Pancreas (tissue), 10 donors: ENCODE measurements at regions not wholly inside any gene's neighbourhood (a gene's known extent, or its start where the extent isn't known, plus 50 kb on each side); places are given as distances from the start of the nearest gene placed in this dataset.
"Not testable (repeated sequence)": the region's sequence is repeated elsewhere in the genome, so short reads cannot be mapped to it uniquely, and the experiment has no call there.

Source experiments
- ATAC-seq, 4 donors: fragments of 200-7000 bp; cut with Tn5 transposase; one replicate each; pipeline versions ENCODE4 v1.8.0 to v1.9.1; 2020; ENCODE audit warnings: mild to moderate bottlenecking in 4 of 4, moderate library complexity in 4 of 4
- DNase-seq, 6 donors: peaks; one replicate each; pipeline ENCODE4 v3.0.0-alpha.2; 2020
- FAIRE-seq: peaks from 2 replicates; lab custom pipeline; 2012; peaks lifted over from hg19 to GRCh38; lab: Jason Lieb, UNC
- H3K27ac ChIP-seq, 4 donors: fragments of 200-600 bp; sonication (generic); 1 replicate in 3 of 4; 2 replicates in 1 of 4; pipeline versions ENCODE4 v1.5.0 to v1.8.0; 2020
- H3K27me3 ChIP-seq, 4 donors: fragments of 200-600 bp; one replicate each; pipeline ENCODE4 v1.8.0; 2021
- H3K36me3 ChIP-seq, 3 donors: fragments of 200-600 bp; sonication (generic) in 1 of 3; one replicate each; pipeline versions ENCODE4 v1.5.0 to v1.8.0; 2020 to 2021
- H3K4me1 ChIP-seq, 3 donors: fragments of 200-600 bp; one replicate each; pipeline ENCODE4 v1.8.0; 2021
- H3K4me3 ChIP-seq, 4 donors: fragments of 200-600 bp; sonication (generic) in 2 of 4; one replicate each; pipeline versions ENCODE4 v1.5.0 to v1.8.0; 2020 to 2021
- H3K9me3 ChIP-seq, 4 donors: fragments of 200-600 bp; one replicate each; pipeline ENCODE4 v1.8.0; 2021
- CTCF ChIP-seq, 4 donors: fragments of 200-600 bp; sonication (generic) in 3 of 4; IDR thresholded peaks; one replicate each; pipeline versions ENCODE4 v1.5.0 to v1.8.0; 2021; ENCODE audit warnings: antibody characterized with exemption in 4 of 4
- WGBS, 2 donors: extraction: QIAGEN DNeasy Blood & Tissue Kit; methylation state at CpG; one replicate each; pipeline ENCODE4 v1.1.7; 2013; 5-methylcytosine and 5-hydroxymethylcytosine counted together
- intact Hi-C, 3 donors: fragments of 100-400 bp; cut with DNase I; formaldehyde crosslinking; loops; one replicate each; pipeline versions ENCODE4 v1.11.1 to v1.14.2; 2022
- donor health status: healthy with polysubstance abuse.
- donor health status: DM: no; HTN: no; CAD: no; lungs with moderate emphysema.
- donor health status: DM: no; HTN: no; CAD: no.
- donor health status: control.
- donor health status: control.
- donor health status: Bipolar disorder and iron deficiency.
- donor health status: DM: yes; HTN: yes; CAD: no.
- donor health status: DM: no; HTN: no; CAD: no.
- donor health status: DM: no; HTN: no; CAD: no.
- donor health status: DM: yes; HTN: yes; CAD: no.

GRCh38 chr1:117718596-117718995, 112.7 kb downstream of the TENT5C start:
- ATAC-seq, intact Hi-C loops, H3K27me3 ChIP-seq, H3K9me3 ChIP-seq, H3K36me3 ChIP-seq, FAIRE-seq, H3K4me3 ChIP-seq, DNase-seq, H3K27ac ChIP-seq, H3K4me1 ChIP-seq: not testable (repeated sequence)
- 49 to 62% methylated on average over 2 of the region's 2 CpGs for WGBS, 2 donors

GRCh38 chr1:117719004-117719403, 113.2 kb downstream of the TENT5C start:
- WGBS, 2 donors: 78 to 94% methylated on average over 1 of the region's 1 CpG
- no peak for DNase-seq
- Histone ChIP-seq H3K4me1 (no peaks in the 10 kb centered on the region), H3K27ac (no peak overlapping the region), H3K36me3 (no peaks in the 10 kb centered on the region), H3K4me3 (no peak overlapping the region), H3K27me3 (no peaks in the 10 kb centered on the region), H3K9me3 (no peaks in the 10 kb centered on the region)
- intact Hi-C loops: no loop called here
- no peak for FAIRE-seq
- no peak for TF ChIP-seq CTCF (IDR thresholded peaks at IDR 0.05)
- ATAC-seq: no peak

- WGBS, 2 donors: 44 to 46% methylated on average over 4 of the region's 4 CpGs
- Histone ChIP-seq H3K4me1 (peaks cover 0 to 10% (median 0%) of the 10 kb centered on the region in 3 donors), H3K27me3 (no peaks in the 10 kb centered on the region), H3K27ac (peak overlapping the region in 2 of 4 donors; percentile 5 to 6), H3K36me3 (no peaks in the 10 kb centered on the region), H3K4me3 (no peak overlapping the region), H3K9me3 (no peaks in the 10 kb centered on the region)
- ATAC-seq (peak; percentile 63 to 89 (median 74)), FAIRE-seq (no peak), DNase-seq (peak in 1 of 6 donors; percentile 36)
- TF ChIP-seq CTCF (IDR thresholded peaks at IDR 0.05): no peak
- intact Hi-C loops: no loop called here
Measured at GRCh38 chr1:117732065-117732797, 126.4 kb downstream of the TENT5C start.

GRCh38 chr1:117732956-117733355, 127.1 kb downstream of the TENT5C start:
- H3K36me3 ChIP-seq: no peaks in the 10 kb centered on the region
- no peaks in the 10 kb centered on the region for H3K27me3 ChIP-seq
- no peak for FAIRE-seq
- H3K9me3 ChIP-seq: no peaks in the 10 kb centered on the region
- 90 to 93% methylated on average over 7 of the region's 7 CpGs for WGBS, 2 donors
- ATAC-seq: no peak
- peak in 1 of 6 donors; percentile 43 for DNase-seq
- no peak for TF ChIP-seq CTCF (IDR thresholded peaks at IDR 0.05)
- intact Hi-C loops: no loop called here
- H3K4me1 ChIP-seq: peaks cover 0 to 10% (median 0%) of the 10 kb centered on the region in 3 donors
- H3K27ac ChIP-seq: peak overlapping the region in 1 of 4 donors; percentile 5
- no peak overlapping the region for H3K4me3 ChIP-seq

- DNase-seq: peak in 1 of 6 donors; percentile 38
- Histone ChIP-seq H3K27ac (no peak overlapping the region), H3K4me1 (peaks cover 0 to 10% (median 3%) of the 10 kb centered on the region in 3 donors), H3K4me3 (no peak overlapping the region), H3K36me3 (no peaks in the 10 kb centered on the region), H3K9me3 (no peaks in the 10 kb centered on the region), H3K27me3 (no peaks in the 10 kb centered on the region)
- FAIRE-seq: no peak
- intact Hi-C loops: no loop called here
- no peak for ATAC-seq
- no peak for TF ChIP-seq CTCF (IDR thresholded peaks at IDR 0.05)
- 64 to 93% methylated on average over 3 of the region's 3 CpGs for WGBS, 2 donors
Measured at GRCh38 chr1:117734403-117734802, 128.6 kb downstream of the TENT5C start.
